Trophoblast cell (in vitro differentiated cells and primary cell): ENCODE measurements at regions not wholly inside any gene's neighbourhood (a gene's known extent, or its start where the extent isn't known, plus 50 kb on each side); places are given as distances from the start of the nearest gene placed in this dataset.
A peak's percentile ranks its signal among the peaks of the same experiment; 100 is the strongest.
"Not testable (repeated sequence)": the region's sequence is repeated elsewhere in the genome, so short reads cannot be mapped to it uniquely, and the experiment has no call there.

Source experiments
- DNase-seq, 2 donors: peaks; one replicate each; pipeline ENCODE4 v3.0.0-alpha.2; 2016
- H2AFZ ChIP-seq: 2 replicates; pipeline ENCODE4 v1.6.1; 2013; ENCODE audit warnings: low read length, moderate library complexity, mild to moderate bottlenecking; ENCODE audit not compliant: insufficient read depth, poor library complexity
- H2AK5ac ChIP-seq: 2 replicates; pipeline ENCODE4 v1.6.1; 2013; ENCODE audit warnings: mild to moderate bottlenecking, low read length
- H2BK120ac ChIP-seq: 2 replicates; pipeline ENCODE4 v1.6.1; 2013; ENCODE audit warnings: low read length, mild to moderate bottlenecking, moderate library complexity; ENCODE audit not compliant: insufficient read depth, poor library complexity
- H2BK12ac ChIP-seq: 2 replicates; pipeline ENCODE4 v1.6.1; 2013; ENCODE audit warnings: mild to moderate bottlenecking, low read length, moderate library complexity
- H2BK5ac ChIP-seq: 2 replicates; pipeline ENCODE4 v1.6.1; 2013; ENCODE audit warnings: low read length, low read depth, moderate library complexity, mild to moderate bottlenecking; ENCODE audit not compliant: poor library complexity
- H3K14ac ChIP-seq: 2 replicates; pipeline ENCODE4 v1.6.1; 2013; ENCODE audit warnings: mild to moderate bottlenecking, low read length
- H3K18ac ChIP-seq: 2 replicates; pipeline ENCODE4 v1.6.1; 2013; ENCODE audit warnings: mild to moderate bottlenecking, low read length
- H3K23ac ChIP-seq: 2 replicates; pipeline ENCODE4 v1.6.1; 2013; ENCODE audit warnings: low read length
- H3K27ac ChIP-seq: 2 replicates; pipeline ENCODE4 v1.5.1; 2013; ENCODE audit warnings: low read depth, mild to moderate bottlenecking, inconsistent platforms, low read length, moderate library complexity
- H3K27me3 ChIP-seq: 2 replicates; pipeline ENCODE4 v1.6.1; 2013; ENCODE audit warnings: inconsistent platforms, mild to moderate bottlenecking, low read length, moderate library complexity; ENCODE audit not compliant: insufficient read depth
- H3K36me3 ChIP-seq, 2 experiments: 1 replicate in 1 of 2; 2 replicates in 1 of 2; pipeline ENCODE4 v1.6.1; 2013; ENCODE audit warnings: low read length in 2 of 2, mild to moderate bottlenecking in 2 of 2, moderate library complexity in 1 of 2; ENCODE audit not compliant: insufficient read depth in 2 of 2, control insufficient read depth in 1 of 2
- H3K4ac ChIP-seq: 2 replicates; pipeline ENCODE4 v1.6.1; 2013; ENCODE audit warnings: low read depth, mild to moderate bottlenecking, low read length, moderate library complexity
- H3K4me1 ChIP-seq, 2 experiments: 1 replicate in 1 of 2; 2 replicates in 1 of 2; pipeline ENCODE4 v1.6.1; 2013; ENCODE audit warnings: low read length in 2 of 2, mild to moderate bottlenecking in 2 of 2, moderate library complexity in 1 of 2; ENCODE audit not compliant: insufficient read depth in 2 of 2, control insufficient read depth in 1 of 2
- H3K4me2 ChIP-seq: 2 replicates; pipeline ENCODE4 v1.6.1; 2013; ENCODE audit warnings: inconsistent platforms, mild to moderate bottlenecking, low read length, moderate library complexity
- H3K4me3 ChIP-seq: 2 replicates; pipeline ENCODE4 v1.5.1; 2013; ENCODE audit warnings: mild to moderate bottlenecking, low read depth, low read length, inconsistent platforms
- H3K79me1 ChIP-seq: one replicate; pipeline ENCODE4 v1.6.1; 2013; ENCODE audit warnings: low read length
- H3K79me2 ChIP-seq: 2 replicates; pipeline ENCODE4 v1.6.1; 2013; ENCODE audit warnings: low read length, mild to moderate bottlenecking; ENCODE audit not compliant: control insufficient read depth, insufficient read depth, poor library complexity
- H3K9ac ChIP-seq: 2 replicates; pipeline ENCODE4 v1.6.1; 2013; ENCODE audit warnings: mild to moderate bottlenecking, low read length
- H3K9me3 ChIP-seq: 2 replicates; pipeline ENCODE4 v1.6.1; 2013; ENCODE audit warnings: low read depth, mild to moderate bottlenecking, control low read depth, inconsistent platforms, low read length; ENCODE audit not compliant: insufficient read depth
- H4K12ac ChIP-seq: 2 replicates; pipeline ENCODE4 v1.6.1; 2013; ENCODE audit warnings: low read depth, mild to moderate bottlenecking, low read length, moderate library complexity
- H4K8ac ChIP-seq: 2 replicates; pipeline ENCODE4 v1.6.1; 2013; ENCODE audit warnings: low read depth, mild to moderate bottlenecking, low read length, moderate library complexity
- H4K91ac ChIP-seq: one replicate; pipeline ENCODE4 v1.6.1; 2013; ENCODE audit warnings: low read depth, mild to moderate bottlenecking, low read length, moderate library complexity
- WGBS: extraction: QIAGEN DNeasy Blood & Tissue Kit; methylation state at CpG from one replicate; pipeline ENCODE4 v1.1.7; 2013; ENCODE audit warnings: missing lambda C conversion rate; ENCODE audit not compliant: insufficient read length, insufficient coverage; ENCODE audit errors: extremely low coverage; 5-methylcytosine and 5-hydroxymethylcytosine counted together

- not testable (repeated sequence) for H3K14ac ChIP-seq, H2BK12ac ChIP-seq, H3K4me3 ChIP-seq, H3K18ac ChIP-seq, H2AFZ ChIP-seq, H4K91ac ChIP-seq, H4K8ac ChIP-seq, H2BK120ac ChIP-seq, H3K9ac ChIP-seq, H3K27me3 ChIP-seq, H3K4me2 ChIP-seq, DNase-seq, H3K36me3 ChIP-seq, H3K23ac ChIP-seq, H3K9me3 ChIP-seq, H3K4me1 ChIP-seq, H3K4ac ChIP-seq, H3K79me2 ChIP-seq, H2BK5ac ChIP-seq, H3K27ac ChIP-seq, H4K12ac ChIP-seq, H2AK5ac ChIP-seq, H3K79me1 ChIP-seq
- no CpG with 5 or more reads among the region's 22 CpGs for WGBS
Measured at GRCh38 chr11:134851503-134852224, 439.6 kb upstream of the B3GAT1 start.

GRCh38 chr11:134850566-134850965, 438.5 kb upstream of the B3GAT1 start:
- H3K9ac ChIP-seq: no peak overlapping the region
- H3K27ac ChIP-seq: no peak overlapping the region
- H2BK5ac ChIP-seq: no peak overlapping the region

GRCh38 chr11:134849833-134850232, 437.8 kb upstream of the B3GAT1 start:
- no CpG with 5 or more reads among the region's 3 CpGs for WGBS

More at GRCh38 chr11:134850566-134850965, 438.5 kb upstream of the B3GAT1 start:
- Histone ChIP-seq H2BK120ac (no peak overlapping the region), H3K36me3 (no peaks in the 10 kb centered on the region), H3K9me3 (peaks cover 4% of the 10 kb centered on the region), H4K12ac (no peak overlapping the region), H4K91ac (no peak overlapping the region), H3K79me2 (no peaks in the 10 kb centered on the region), H3K4me1 (peaks cover 5% of the 10 kb centered on the region in 2 experiments), H3K14ac (no peak overlapping the region), H3K23ac (no peak overlapping the region), H3K27me3 (no peaks in the 10 kb centered on the region), H3K4ac (no peak overlapping the region), H3K79me1 (no peaks in the 10 kb centered on the region), H3K18ac (no peak overlapping the region), H2AK5ac (no peak overlapping the region), H3K4me3 (peak overlapping the region; percentile 37), H4K8ac (no peak overlapping the region), H2BK12ac (no peak overlapping the region), H3K4me2 (no peak overlapping the region), H2AFZ (no peak overlapping the region)
- no CpG with 5 or more reads among the region's 2 CpGs for WGBS
- no peak for DNase-seq

GRCh38 chr11:134847083-134847715, 435.2 kb upstream of the B3GAT1 start:
- Histone ChIP-seq H2BK120ac (no peak overlapping the region), H2AFZ (no peak overlapping the region), H3K4me2 (no peak overlapping the region), H4K8ac (no peak overlapping the region), H3K27me3 (no peaks in the 10 kb centered on the region), H3K79me1 (no peaks in the 10 kb centered on the region), H2BK12ac (no peak overlapping the region), H4K12ac (no peak overlapping the region), H3K9ac (no peak overlapping the region), H3K14ac (no peak overlapping the region), H2AK5ac (no peak overlapping the region), H3K18ac (no peak overlapping the region), H2BK5ac (no peak overlapping the region), H3K27ac (no peak overlapping the region), H3K4me3 (peak overlapping the region; percentile 33), H3K9me3 (peaks cover 4% of the 10 kb centered on the region), H3K4ac (no peak overlapping the region), H4K91ac (no peak overlapping the region), H3K4me1 (no peaks in the 10 kb centered on the region), H3K36me3 (no peaks in the 10 kb centered on the region), H3K79me2 (no peaks in the 10 kb centered on the region), H3K23ac (peak overlapping the region; percentile 13)
- DNase-seq: no peak
- no CpG with 5 or more reads among the region's 17 CpGs for WGBS

More at GRCh38 chr11:134849833-134850232, 437.8 kb upstream of the B3GAT1 start:
- no peak overlapping the region for H3K23ac ChIP-seq
- no peak overlapping the region for H3K27ac ChIP-seq
- no peak overlapping the region for H3K4ac ChIP-seq
- no peak overlapping the region for H2BK5ac ChIP-seq
- no peak overlapping the region for H4K12ac ChIP-seq
- no peak overlapping the region for H3K18ac ChIP-seq
- no peaks in the 10 kb centered on the region for H3K79me1 ChIP-seq
- no peaks in the 10 kb centered on the region for H3K79me2 ChIP-seq
- H4K91ac ChIP-seq: no peak overlapping the region
- no peaks in the 10 kb centered on the region for H3K27me3 ChIP-seq
- H3K9ac ChIP-seq: no peak overlapping the region
- H3K4me2 ChIP-seq: no peak overlapping the region
- H2BK120ac ChIP-seq: no peak overlapping the region
- no peak overlapping the region for H2AK5ac ChIP-seq
- DNase-seq: no peak
- no peak overlapping the region for H3K14ac ChIP-seq
- H3K36me3 ChIP-seq: no peaks in the 10 kb centered on the region
- peaks cover 4% of the 10 kb centered on the region for H3K9me3 ChIP-seq
- H2BK12ac ChIP-seq: no peak overlapping the region
- H3K4me3 ChIP-seq: no peak overlapping the region
- peaks cover 5% of the 10 kb centered on the region in 2 experiments for H3K4me1 ChIP-seq
- no peak overlapping the region for H2AFZ ChIP-seq
- no peak overlapping the region for H4K8ac ChIP-seq
